Islet of Langerhans (tissue), 1 donor: ENCODE measurements at regions not wholly inside any gene's neighbourhood (a gene's known extent, or its start where the extent isn't known, plus 50 kb on each side); places are given as distances from the start of the nearest gene placed in this dataset.

ENCODE experiments used
- FAIRE-seq: peaks from one replicate; lab custom pipeline; 2011; peaks lifted over from hg19 to GRCh38; lab: Jason Lieb, UNC

DNA sequence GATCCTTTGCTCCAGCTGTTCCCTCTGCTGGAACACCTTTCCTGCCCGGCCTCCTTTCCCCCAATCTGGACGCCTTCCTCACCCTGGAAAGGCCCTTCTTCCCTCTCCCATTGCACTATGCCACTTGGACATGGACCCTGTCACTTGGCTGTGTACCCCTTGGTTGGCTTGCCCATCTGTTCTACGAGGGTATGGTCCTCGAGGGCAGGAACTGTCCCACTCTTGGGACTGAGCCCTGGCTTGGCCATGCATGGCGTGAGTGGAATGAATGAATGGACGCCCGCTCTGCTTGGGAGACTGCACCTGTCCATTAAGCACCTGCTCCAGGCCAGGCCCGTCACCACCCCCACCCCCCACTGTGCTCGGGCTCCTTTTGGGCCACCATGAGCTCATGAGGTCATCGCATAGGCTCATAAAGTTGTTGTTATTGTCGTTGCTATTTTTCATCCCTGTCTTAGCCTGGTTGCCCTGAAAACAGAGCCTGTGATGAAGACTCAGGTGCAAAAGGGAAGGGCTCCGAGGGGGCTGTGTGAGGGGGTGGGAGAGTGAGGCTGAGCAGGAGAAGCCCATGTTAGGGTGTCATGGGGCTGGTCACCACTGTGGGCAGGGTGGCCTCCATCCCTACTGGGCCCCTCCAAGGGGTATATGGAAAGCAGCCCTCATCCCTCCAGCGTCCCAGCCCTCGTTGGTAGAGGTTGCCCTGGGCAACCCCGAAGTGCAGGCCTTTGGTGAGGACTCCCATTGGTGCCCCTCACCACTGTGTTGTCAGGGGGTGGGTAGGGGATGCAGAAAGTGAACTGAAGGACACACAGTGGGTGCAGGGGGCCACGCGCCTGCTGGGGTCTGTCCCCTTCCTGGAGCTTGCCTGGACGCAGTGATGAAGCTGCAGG, 57.2 kb upstream of the IER5L start:
- FAIRE-seq = no peak

DNA sequence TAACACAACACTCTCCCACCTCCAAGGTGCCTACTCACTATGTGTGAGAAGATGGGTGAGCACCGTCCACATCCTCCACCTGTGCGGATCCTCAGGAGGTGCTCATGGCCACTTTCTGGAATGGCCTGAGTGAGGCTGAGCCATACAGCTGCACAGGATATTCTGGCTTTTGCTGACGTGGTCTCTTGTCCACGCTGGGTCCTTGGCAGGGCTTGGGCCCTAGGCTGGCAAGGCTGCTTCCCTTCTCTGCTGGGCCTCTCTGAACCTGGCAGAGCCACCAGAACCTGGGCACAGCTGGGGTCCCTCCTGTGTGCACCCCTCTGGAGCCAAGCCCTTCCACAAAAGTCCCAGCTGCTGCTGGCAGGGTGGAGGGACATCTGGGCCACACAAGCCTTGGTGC, 56.4 kb upstream of the IER5L start:
- FAIRE-seq = no peak

DNA sequence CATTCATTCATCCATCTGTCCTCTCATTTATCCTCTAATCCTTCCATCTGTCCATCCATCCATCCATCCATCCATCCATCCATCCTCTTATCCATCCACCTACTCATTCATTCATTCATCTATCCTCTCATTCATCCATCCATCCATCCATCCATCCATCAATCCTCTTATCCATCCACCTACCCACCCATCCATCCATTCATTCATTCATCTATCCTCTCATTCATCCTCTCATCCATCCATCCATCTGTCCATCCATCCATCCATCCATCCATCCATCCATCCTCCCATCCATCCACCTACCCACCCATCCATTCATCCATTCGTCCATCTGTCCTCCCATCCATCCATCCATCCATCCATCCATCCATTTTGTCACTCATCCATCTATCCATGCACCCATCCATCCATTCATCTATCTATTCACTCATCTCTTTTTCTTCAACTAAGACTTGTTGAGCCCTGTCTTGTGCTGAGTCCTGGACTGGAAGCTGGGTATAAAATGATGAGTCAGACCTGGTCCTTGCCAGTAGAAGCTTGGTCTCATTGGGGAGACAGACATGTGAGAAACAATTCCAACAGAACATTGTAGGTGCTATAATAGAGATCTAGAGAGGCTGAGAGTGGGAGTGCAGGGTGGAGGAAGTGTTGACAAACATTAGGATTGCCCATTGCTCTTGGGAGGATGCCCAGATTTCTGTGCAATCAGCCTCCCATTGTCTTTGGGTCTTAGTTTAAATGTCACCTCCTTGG, 55.0 kb upstream of the IER5L start:
- FAIRE-seq = no peak

DNA sequence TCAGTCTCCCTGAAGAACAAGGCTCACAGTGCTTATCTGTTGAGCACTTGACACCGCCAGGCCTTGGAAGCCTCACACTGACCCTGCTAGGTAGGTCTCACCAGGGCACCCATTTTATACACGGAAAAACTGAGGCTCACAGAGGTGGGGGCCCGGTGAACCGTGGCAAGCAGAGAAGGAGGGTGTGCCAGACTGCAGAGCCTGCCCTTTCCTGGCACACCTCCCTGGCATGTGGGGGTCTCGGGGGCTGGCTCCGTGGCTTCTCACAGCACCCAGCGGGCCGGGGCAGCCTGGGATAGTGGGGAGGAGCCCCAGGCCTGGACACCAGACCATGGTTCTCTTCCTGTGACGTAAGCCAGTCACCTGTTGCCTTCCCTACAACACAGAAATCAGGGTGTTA, 53.7 kb upstream of the IER5L start:
- FAIRE-seq = no peak

DNA sequence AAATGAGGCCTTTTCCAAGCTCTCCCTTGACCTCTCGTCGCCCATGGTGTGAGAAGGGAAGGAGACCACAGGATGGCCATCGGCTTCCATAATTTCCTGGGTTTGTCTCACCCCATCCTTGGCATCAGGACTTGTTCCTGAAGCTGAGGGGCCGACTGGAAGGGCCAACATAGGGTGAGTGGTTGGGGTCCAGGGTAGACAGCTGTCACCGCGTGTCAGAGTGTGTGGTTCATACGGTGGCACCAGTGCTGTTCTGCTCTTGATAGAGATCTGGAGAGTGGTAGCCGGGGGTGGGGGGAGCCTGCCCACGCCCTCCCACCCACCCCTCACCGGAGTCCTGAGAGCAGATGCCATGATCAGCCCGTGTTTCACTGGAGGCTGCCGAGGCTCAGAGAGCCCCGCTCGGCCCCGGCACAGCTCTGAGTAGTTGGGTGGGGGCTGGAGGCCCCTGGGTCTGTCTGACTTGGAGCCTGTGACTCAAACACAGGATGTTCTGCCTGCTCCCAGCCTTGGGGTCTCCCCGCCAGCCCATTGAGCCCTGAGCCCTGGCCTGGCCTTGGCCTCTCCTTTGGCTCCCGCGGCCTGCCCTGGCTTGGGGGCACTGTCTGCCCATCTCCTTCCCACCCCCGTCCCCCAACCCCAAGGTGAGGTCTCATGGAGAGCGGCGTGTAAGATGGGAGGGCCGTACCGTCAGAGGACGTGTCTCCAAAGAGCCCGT, 53.1 kb upstream of the IER5L start:
- FAIRE-seq = no peak

DNA sequence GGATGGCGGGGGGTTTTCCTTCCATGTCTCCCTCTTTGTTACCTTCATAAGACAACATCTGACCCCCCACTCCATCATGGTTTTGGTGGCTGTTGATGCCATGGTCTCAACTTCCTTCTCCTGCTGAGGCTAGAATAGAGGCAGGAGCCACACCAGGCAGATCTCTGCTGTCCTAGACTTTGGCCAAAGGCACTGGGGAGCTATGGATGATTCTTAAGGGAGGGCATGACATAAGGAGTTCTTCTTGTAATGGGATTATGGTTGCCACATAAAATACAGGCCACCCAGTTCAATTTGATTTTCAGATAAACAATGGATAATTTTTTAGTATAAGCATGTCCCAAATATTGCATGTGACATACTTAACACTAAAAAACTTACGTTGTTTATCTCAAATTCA, 52.2 kb upstream of the IER5L start:
- no peak for FAIRE-seq
